ENCODE measurements at regions not wholly inside any gene's neighbourhood (a gene's known extent, or its start where the extent isn't known, plus 50 kb on each side); places are given as distances from the start of the nearest gene placed in this dataset.

DNA sequence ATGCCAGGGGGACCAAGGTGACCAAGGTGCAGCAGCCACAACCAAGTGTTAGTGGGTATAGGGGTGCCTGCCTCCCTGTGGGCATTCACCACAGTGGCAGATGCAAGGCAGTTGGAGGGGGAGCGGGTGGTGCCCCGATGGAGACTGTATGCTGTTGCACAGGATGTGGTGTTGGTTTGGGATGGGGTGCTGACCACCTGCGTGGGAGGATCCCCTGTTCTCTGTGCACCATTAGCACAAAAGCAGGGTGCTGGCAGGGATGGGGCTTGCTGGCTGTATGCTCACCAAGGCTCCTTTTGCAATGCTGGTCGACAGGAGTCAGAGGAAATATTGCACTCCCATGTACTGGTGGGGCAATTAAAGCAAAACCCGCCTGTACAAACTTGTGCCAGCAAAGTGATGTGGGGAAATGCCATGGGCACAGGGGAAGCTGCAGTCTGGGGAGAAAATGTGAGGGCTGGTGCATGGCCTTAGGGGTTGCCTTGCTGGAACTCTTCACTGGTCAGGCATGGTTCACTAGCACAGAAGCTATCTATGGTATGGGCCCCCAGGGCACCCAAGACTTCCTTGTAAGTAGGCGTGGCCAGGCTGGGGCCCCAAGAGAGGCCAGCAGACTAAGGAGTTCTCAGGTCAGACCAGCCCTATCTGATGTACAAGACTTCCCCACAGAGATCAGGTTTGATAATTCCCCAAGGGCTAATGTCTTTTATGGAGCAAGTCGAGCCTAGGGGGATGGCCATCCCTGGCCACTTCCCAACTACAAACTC, 51.9 kb upstream of the GNAT3 start:
- no peak for DNase-seq (ENCODE audit: low read depth)

DNA sequence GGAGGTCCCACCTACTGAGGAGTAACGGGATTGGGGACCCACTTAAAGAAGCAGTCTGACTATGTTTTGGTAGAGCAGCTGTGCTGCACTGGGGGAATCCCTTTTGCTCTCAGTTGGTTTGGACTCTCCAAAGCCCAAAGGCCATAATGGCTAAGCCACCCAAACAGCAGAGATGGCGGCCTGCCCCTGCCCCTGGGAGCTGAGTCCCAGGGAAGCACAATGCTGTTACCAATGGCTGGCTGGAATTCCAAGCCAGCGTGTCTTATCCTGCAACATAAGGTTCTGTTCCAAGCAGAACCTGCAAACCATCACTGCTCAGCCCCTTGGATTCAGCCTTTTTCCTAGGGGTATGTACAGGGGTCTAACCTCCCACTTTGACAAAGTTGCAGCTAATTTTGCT, 53.7 kb upstream of the GNAT3 start:
- DNase-seq (ENCODE audit: low read depth): no peak

DNA sequence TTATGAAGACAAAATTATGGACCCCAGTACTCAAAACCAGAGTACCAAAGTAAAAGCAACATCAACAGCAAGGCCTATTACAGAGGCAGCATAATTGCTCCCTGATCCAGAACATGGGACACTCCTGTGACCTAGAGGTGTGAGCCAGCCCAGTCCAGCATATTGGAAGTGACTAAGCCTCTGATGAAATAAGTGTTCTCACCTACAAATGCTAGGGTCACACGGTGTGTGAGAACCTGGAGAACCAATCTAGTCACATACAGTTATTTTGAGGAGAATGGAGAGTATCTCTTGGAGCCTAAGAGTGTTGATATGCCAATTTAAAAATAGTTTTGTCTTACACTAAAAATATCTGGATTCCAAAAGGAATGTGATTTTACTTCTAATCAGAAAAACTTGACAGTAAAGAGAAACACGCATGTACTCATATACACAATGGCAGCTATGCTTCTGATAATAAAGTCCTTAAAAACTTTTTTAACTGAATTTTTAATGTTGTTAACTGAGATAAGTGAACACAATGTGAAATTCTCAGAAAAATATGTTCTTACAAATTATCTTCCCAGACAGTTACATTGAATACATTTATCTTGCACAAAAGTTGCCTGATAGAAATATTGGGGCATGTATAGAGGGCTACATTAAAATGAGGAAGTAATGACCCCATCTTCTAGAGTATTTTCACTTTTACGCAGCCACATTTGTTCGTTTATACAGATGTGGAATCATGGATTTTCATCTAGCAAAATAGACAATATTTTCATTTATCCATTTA, 56.8 kb upstream of the CD36 start:
- DNase-seq (ENCODE audit: low read depth): no peak

DNA sequence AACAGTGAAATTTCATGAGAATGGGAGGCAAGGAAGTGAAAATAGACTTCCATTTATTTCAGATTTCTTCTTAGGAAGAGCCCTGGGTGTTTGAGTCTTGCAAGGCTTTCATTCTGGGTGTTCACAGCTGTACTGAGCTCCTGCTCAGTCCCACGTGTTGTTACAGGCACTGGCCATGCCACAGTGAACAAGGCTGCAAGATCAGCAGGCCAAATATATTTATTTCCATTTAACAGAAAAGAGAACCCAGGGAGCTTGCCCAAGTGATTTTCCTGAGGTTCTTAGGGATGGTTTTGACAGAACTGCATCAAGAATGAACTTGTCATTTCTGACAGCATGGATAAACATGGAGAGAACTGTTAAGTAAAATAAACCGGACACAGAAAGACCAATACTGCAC, 54.5 kb upstream of the CD36 start:
- no peak for DNase-seq (ENCODE audit: low read depth)

DNA sequence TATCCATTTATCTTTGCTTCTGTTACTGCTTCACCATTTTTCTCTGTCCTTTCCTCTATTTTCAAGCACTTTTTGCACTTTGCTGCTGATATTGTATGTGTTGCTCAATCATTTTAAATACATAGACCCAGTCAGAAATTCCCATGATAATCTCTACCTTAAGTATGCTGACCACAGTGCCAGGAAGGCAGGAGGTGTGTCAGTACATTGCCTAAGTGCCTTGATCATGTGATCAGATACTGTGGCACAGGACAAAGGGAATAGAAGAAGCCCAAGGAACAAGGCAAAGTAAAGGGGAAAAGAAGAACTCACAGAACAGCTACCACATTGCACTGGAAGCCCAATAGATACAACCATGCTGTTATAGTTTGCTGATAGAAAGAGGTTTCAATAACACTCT, 53.7 kb upstream of the CD36 start:
- peak; percentile 5 for DNase-seq (ENCODE audit: low read depth)

DNA sequence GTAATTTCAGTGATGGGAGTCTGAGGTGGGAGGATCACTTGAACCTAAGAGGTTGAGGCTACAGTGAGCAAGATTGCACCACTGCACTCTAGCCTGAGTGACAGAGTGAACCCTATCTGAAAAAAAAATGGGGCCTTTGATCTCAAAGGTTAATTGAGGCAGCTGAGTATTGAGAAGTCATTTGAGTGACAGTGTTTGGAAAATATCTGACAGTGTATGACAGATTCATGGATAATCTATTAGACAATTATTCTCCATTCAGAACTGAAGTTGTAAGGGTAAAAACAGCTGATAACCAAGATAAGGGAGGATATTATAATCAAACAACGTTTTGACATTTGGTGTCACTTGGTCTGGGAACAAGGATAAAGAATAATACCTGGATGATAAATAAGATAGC, 50.9 kb upstream of the CD36 start:
- DNase-seq (ENCODE audit: low read depth): no peak

DNA sequence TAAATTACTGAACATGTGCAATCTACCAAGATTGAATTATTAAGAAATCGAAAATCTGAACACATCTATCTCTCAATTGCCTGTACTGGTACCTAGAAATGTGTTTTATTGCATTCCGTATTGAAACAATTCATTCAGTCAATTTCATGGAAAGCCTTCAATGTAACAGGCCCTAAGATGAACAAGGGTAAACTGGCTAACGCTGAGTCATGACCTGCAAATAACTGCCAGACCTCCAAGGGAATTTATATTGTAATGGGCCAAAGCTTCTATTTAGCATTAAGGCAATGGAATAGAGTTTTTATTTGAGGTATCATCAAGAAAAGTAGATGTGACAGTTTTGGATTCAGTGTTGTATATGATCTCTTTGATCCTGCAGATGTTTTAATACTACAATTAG, 49.9 kb upstream of the CD36 start:
- DNase-seq (ENCODE audit: low read depth): no peak

All from HS-27A (cell line).